ENCODE measurements at regions not wholly inside any gene's neighbourhood (a gene's known extent, or its start where the extent isn't known, plus 50 kb on each side); places are given as distances from the start of the nearest gene placed in this dataset.
"Not testable (repeated sequence)": the region's sequence is repeated elsewhere in the genome, so short reads cannot be mapped to it uniquely, and the experiment has no call there.

GRCh38 chr18:10119991-10120390 is 206.2 kb downstream of the VAPA start:
- no peak for DNase-seq (ENCODE audit: low read depth)

GRCh38 chr18:10120622-10121021 is 206.8 kb downstream of the VAPA start:
- DNase-seq (ENCODE audit: low read depth) = no peak

GRCh38 chr18:10121028-10121427 is 207.2 kb downstream of the VAPA start:
- no peak for DNase-seq (ENCODE audit: low read depth)

- DNase-seq (ENCODE audit: low read depth) = peak; percentile 91
These were observed 208.1 kb downstream of the VAPA start for GRCh38 chr18:10121786-10122515.

- DNase-seq (ENCODE audit: low read depth) = no peak
These were observed 209.5 kb downstream of the VAPA start for GRCh38 chr18:10122988-10123950.

GRCh38 chr18:10124071-10124470 is 210.3 kb downstream of the VAPA start:
- DNase-seq (ENCODE audit: low read depth) = no peak

GRCh38 chr18:10124557-10124956 is 210.7 kb downstream of the VAPA start:
- no peak for DNase-seq (ENCODE audit: low read depth)

GRCh38 chr18:10124967-10125366 is 211.2 kb downstream of the VAPA start:
- DNase-seq (ENCODE audit: low read depth) = no peak

GRCh38 chr18:10127729-10128128 is 213.9 kb downstream of the VAPA start:
- no peak for DNase-seq (ENCODE audit: low read depth)

- DNase-seq (ENCODE audit: low read depth) = no peak
These were observed 215.2 kb downstream of the VAPA start for GRCh38 chr18:10128921-10129501.

GRCh38 chr18:10130606-10131005 is 216.8 kb downstream of the VAPA start:
- DNase-seq (ENCODE audit: low read depth) = no peak

- DNase-seq (ENCODE audit: low read depth) = no peak
These were observed 217.3 kb downstream of the VAPA start for GRCh38 chr18:10131081-10131459.

GRCh38 chr18:10131460-10132395 is 217.9 kb downstream of the VAPA start:
- no peak for DNase-seq (ENCODE audit: low read depth)

GRCh38 chr18:10133516-10133915 is 219.7 kb downstream of the VAPA start:
- no peak for DNase-seq (ENCODE audit: low read depth)

- DNase-seq (ENCODE audit: low read depth) = no peak
These were observed 220.4 kb downstream of the VAPA start for GRCh38 chr18:10134204-10134603.

- not testable (repeated sequence) for DNase-seq (ENCODE audit: low read depth)
These were observed 220.9 kb downstream of the VAPA start for GRCh38 chr18:10134749-10135148.

GRCh38 chr18:10135302-10135926 is 221.6 kb downstream of the VAPA start:
- DNase-seq (ENCODE audit: low read depth) = no peak

GRCh38 chr18:10138719-10139118 is 224.9 kb downstream of the VAPA start:
- no peak for DNase-seq (ENCODE audit: low read depth)

GRCh38 chr18:10139783-10140410 is 226.1 kb downstream of the VAPA start:
- peak; percentile 69 for DNase-seq (ENCODE audit: low read depth)

GRCh38 chr18:10140461-10141282 is 226.9 kb downstream of the VAPA start:
- peak; percentile 67 for DNase-seq (ENCODE audit: low read depth)
